ENCODE measurements at regions not wholly inside any gene's neighbourhood (a gene's known extent, or its start where the extent isn't known, plus 50 kb on each side); places are given as distances from the start of the nearest gene placed in this dataset.

- H3K36me3 ChIP-seq (ENCODE audit: insufficient read depth, low read length) = no peaks in the 10 kb centered on the region
- H3K9ac ChIP-seq (ENCODE audit: low read depth, low read length, poor library complexity, severe bottlenecking) = no peak overlapping the region
- no peaks in the 10 kb centered on the region for H3K9me3 ChIP-seq (ENCODE audit: insufficient read depth, low read depth, low read length)
- H3K79me2 ChIP-seq (ENCODE audit: insufficient read depth, low read length) = no peaks in the 10 kb centered on the region
- H3K4me3 ChIP-seq (ENCODE audit: low read length, poor library complexity, severe bottlenecking) = no peak overlapping the region
- no peaks in the 10 kb centered on the region for H4K20me1 ChIP-seq (ENCODE audit: insufficient read depth, low read length, poor library complexity, severe bottlenecking)
- H2AFZ ChIP-seq (ENCODE audit: low read length) = no peak overlapping the region
- no peak overlapping the region for H3K4me2 ChIP-seq (ENCODE audit: low read depth, low read length, poor library complexity, severe bottlenecking)
- no peaks in the 10 kb centered on the region for H3K27me3 ChIP-seq (ENCODE audit: insufficient read depth, low read length, poor library complexity, severe bottlenecking)
- H3F3A ChIP-seq (ENCODE audit: low read depth) = no peaks in the 10 kb centered on the region
- TF ChIP-seq CTCF (conservative IDR thresholded peaks at IDR 0.05; ENCODE audit: low read length) (no peak), EZH2phosphoT487 (IDR thresholded peaks at IDR 0.05; ENCODE audit: borderline replicate concordance) (no peak)
- no peaks in the 10 kb centered on the region for H3K9me2 ChIP-seq (replicated peaks; ENCODE audit: low read depth, low read length)
- H3K4me1 ChIP-seq (ENCODE audit: insufficient read depth, low read length, poor library complexity, severe bottlenecking) = peaks cover 13% of the 10 kb centered on the region
These were observed 208.6 kb upstream of the SAMSN1 start for GRCh38 chr21:14754682-14755081.

- no peak for TF ChIP-seq EZH2phosphoT487 (IDR thresholded peaks at IDR 0.05; ENCODE audit: borderline replicate concordance)
- no peak for TF ChIP-seq CTCF (conservative IDR thresholded peaks at IDR 0.05; ENCODE audit: low read length)
- Histone ChIP-seq H3K9me2 (replicated peaks; ENCODE audit: low read depth, low read length) (no peaks in the 10 kb centered on the region), H3K4me3 (ENCODE audit: low read length, poor library complexity, severe bottlenecking) (no peak overlapping the region), H3K36me3 (ENCODE audit: insufficient read depth, low read length) (no peaks in the 10 kb centered on the region), H3F3A (ENCODE audit: low read depth) (no peaks in the 10 kb centered on the region), H4K20me1 (ENCODE audit: insufficient read depth, low read length, poor library complexity, severe bottlenecking) (no peaks in the 10 kb centered on the region), H3K27me3 (ENCODE audit: insufficient read depth, low read length, poor library complexity, severe bottlenecking) (no peaks in the 10 kb centered on the region), H2AFZ (ENCODE audit: low read length) (no peak overlapping the region), H3K79me2 (ENCODE audit: insufficient read depth, low read length) (no peaks in the 10 kb centered on the region), H3K4me2 (ENCODE audit: low read depth, low read length, poor library complexity, severe bottlenecking) (peak overlapping the region; percentile 8), H3K9ac (ENCODE audit: low read depth, low read length, poor library complexity, severe bottlenecking) (no peak overlapping the region), H3K9me3 (ENCODE audit: insufficient read depth, low read depth, low read length) (no peaks in the 10 kb centered on the region), H3K4me1 (ENCODE audit: insufficient read depth, low read length, poor library complexity, severe bottlenecking) (peaks cover 13% of the 10 kb centered on the region)
These were observed 208.1 kb upstream of the SAMSN1 start for GRCh38 chr21:14754259-14754604.

- no peak overlapping the region for H3K9ac ChIP-seq (ENCODE audit: low read depth, low read length, poor library complexity, severe bottlenecking)
- H3K4me3 ChIP-seq (ENCODE audit: low read length, poor library complexity, severe bottlenecking) = no peak overlapping the region
- no peaks in the 10 kb centered on the region for H3K79me2 ChIP-seq (ENCODE audit: insufficient read depth, low read length)
- H3K27me3 ChIP-seq (ENCODE audit: insufficient read depth, low read length, poor library complexity, severe bottlenecking) = no peaks in the 10 kb centered on the region
- TF ChIP-seq EZH2phosphoT487 (IDR thresholded peaks at IDR 0.05; ENCODE audit: borderline replicate concordance) (no peak), CTCF (conservative IDR thresholded peaks at IDR 0.05; ENCODE audit: low read length) (no peak)
- no peaks in the 10 kb centered on the region for H3F3A ChIP-seq (ENCODE audit: low read depth)
- H2AFZ ChIP-seq (ENCODE audit: low read length) = peak overlapping the region; percentile 80
- no peaks in the 10 kb centered on the region for H3K36me3 ChIP-seq (ENCODE audit: insufficient read depth, low read length)
- H3K4me1 ChIP-seq (ENCODE audit: insufficient read depth, low read length, poor library complexity, severe bottlenecking) = peaks cover 13% of the 10 kb centered on the region
- H3K9me3 ChIP-seq (ENCODE audit: insufficient read depth, low read depth, low read length) = no peaks in the 10 kb centered on the region
- H3K4me2 ChIP-seq (ENCODE audit: low read depth, low read length, poor library complexity, severe bottlenecking) = peak overlapping the region; percentile 8
- no peaks in the 10 kb centered on the region for H4K20me1 ChIP-seq (ENCODE audit: insufficient read depth, low read length, poor library complexity, severe bottlenecking)
- no peaks in the 10 kb centered on the region for H3K9me2 ChIP-seq (replicated peaks; ENCODE audit: low read depth, low read length)
These were observed 207.5 kb upstream of the SAMSN1 start for GRCh38 chr21:14753466-14754258.

All from Loucy (cell line).